GM19023 (cell line): ENCODE measurements at regions not wholly inside any gene's neighbourhood (a gene's known extent, or its start where the extent isn't known, plus 50 kb on each side); places are given as distances from the start of the nearest gene placed in this dataset.
"Not testable (repeated sequence)": the region's sequence is repeated elsewhere in the genome, so short reads cannot be mapped to it uniquely, and the experiment has no call there.

Experiments
- ATAC-seq: cut with Tn5 transposase; IDR thresholded peaks from one replicate; pipeline ENCODE4 v1.9.1; 2021; ENCODE audit warnings: mild to moderate bottlenecking, moderate library complexity; ENCODE audit not compliant: unreplicated experiment

DNA sequence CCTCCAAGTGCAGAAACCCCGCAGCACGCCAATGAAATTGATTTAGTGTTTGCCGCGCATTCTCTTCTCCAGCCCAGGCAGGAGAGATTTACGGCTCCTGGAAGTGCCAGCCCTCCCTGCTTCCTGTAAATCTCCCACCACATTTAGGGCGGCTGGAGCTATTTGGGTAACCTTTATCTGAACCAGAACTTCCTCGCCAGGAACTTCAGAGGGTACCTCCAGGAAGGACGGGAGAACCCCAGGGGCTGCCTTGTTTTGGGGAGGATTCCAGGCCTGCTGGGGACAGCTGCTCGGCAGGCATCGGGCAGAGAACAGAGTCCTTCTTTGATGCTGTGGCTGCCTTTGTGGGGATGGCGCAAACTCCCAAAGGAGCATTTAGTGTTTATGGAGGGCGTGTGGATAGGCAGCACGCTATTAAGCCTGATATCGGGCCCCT, 122.0 kb upstream of the MYCN start:
- ATAC-seq: no peak

DNA sequence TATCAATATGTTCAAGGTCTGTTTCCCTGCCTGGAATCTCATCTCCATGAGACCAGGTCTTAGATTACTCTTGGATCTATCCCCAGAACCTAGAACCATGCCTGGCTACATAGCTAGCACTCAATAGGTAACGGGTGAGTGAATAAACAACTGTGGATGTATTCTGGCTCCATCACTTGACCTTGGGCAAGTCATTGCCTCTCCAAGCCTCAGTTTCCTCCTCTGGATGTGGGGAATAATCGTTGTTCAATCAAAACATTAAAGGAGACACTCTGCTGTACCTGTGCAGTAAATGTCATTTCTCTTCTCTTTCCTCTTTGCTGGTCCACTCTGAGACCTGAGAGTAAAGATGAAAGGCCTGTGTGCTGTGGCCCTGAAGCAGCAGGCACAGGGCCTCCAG, 121.5 kb upstream of the MYCN start:
- ATAC-seq: no peak

DNA sequence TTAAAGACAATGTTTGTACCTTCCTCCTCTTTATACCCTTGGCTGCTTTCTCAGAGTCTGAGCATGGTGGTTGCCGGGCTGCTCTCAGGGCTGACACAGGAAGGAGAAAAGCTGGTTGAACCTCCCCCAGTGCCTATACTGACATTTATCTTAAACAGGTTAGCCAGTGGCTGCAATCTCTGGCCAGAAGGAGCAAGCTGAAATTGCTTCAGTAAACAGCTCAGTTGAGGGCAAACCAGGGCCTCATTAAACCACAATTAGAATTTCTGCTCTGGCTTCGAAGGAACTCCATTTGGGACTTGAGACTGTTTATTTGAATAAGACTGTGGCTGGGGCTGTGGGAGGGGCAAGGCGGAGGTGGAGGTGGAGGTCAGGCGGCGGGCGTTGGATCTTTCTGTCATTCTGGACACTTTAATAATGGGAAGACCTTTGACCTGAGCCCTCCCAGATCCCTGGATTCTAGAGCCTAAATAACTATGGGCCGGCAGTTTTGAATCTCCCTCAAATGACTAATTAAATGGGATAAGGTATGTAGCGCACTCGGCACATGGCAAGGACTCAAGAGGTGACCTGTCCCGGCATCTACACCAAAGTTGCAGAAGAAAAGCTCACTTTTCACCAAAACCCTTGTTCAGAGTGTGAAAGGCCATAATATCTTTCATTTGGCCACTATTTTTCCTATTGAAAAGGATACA, 120.6 kb upstream of the MYCN start:
- ATAC-seq: no peak

DNA sequence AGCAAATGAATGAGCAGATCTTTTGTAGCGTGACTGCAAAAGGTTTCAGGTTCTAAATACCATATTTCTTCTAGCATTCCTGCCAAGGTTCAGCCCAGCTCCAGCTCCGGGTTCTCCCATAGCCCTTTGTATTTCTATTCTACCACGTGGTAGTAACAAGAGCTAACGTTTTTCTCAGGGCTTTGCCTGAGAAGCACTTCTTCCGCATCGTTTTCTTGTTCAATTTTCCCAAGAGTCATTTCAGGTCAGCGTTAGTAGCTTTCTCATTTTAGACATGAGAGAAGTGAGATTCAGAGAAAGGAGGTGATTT, 120.1 kb upstream of the MYCN start:
- no peak for ATAC-seq

DNA sequence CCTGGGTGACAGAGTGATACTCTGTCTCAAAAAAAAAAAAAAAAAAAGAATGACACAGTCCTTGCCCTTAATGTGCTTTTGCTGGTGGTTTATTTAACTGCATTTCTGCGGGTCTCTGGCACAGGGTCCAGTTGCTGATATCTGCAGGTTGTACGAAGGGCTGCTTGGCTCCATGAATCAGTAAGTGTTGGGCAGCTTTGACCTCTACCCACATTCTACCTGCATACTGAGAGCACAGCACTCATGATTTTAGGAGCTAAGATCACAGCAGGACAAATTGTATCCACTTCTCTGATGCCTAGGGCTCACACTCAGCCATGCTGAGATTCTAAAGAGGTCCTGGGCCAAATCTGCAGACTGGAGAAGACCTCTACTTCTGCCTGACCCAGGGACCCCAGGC, 119.4 kb upstream of the MYCN start:
- ATAC-seq: no peak

DNA sequence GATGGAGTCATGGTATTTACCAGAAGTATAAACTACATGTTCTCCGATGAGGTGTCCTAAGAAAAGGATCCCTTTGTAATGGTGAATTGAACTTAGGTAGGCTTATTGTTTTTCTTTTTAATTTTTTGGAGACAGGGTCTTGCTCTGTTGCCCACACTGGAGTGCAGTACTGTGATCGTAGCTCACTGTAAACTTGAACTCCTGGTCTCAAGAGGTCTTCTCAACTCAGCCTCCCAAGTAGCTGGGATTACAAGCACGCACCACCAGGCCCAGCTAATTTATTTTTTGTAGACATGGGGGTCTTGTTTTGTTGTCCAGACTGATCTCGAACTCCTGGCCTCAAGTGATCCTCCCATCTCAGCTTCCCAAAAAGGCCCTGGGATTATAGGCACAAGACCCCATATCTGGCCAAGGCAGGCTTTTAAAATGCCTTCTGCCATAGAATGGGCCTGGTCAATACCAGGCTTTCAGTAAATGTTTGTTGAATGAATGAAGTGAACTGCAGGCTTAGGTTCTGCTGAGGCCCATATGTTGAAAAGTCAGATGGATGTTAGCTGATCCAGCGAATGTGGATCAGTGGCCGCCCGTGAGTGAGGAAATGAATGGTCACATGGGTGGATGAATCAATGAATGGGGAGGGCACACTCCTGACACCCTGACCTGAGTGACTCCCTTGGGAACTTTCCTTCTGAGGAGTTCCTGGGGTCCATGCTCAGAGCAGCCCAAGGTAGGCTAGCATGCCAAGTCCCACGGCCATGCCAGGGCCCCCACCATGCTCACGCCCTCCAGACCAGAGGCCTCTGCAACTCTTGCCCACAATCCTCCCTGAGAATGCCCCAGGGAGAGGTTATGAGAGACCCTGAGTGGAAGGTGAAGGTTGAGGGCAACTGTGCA, 118.0 kb upstream of the MYCN start:
- no peak for ATAC-seq

DNA sequence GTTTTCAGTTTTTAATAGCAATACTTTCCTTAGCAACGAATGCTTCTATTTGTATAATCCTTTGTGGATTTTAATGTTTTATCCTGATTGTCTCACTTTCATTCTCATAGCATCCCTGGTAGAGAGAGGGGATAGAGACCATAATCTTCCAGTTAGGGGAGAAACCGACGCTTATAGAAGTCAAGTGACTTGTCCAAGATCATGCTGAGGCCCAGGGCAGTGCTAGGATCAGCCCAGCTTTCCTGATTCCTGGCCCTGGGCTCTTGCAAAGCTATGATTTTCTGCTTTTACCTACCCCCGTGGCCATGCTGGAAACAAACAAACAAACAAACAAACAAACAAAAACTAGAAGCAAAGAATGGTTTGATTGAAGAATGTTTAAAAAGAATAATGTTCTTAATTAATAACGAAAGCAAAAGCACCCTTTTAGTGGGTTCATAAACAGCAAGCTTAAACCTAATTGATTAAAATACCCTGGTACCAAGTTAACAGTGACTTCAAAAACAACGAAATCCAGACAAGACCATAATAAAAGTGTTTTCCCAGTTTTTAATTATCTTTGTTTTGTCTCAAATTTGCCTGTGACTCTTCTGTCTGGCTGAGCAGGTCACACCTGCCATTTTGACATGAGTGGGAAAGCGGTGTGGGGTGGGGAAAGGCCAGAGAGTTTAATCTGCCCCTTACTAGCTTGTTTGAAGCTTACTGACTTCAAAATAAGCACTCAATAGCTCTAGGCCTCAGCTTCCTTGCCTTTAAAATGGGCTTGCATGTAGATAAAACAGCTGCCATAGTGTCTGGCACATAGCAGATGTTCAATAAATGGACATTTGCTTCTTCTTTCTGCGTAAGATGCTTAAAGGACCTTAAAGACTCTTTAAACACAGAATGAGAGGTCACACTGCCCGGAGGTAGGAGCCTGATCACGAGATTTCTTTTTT, 116.6 kb upstream of the MYCN start:
- ATAC-seq: no peak

DNA sequence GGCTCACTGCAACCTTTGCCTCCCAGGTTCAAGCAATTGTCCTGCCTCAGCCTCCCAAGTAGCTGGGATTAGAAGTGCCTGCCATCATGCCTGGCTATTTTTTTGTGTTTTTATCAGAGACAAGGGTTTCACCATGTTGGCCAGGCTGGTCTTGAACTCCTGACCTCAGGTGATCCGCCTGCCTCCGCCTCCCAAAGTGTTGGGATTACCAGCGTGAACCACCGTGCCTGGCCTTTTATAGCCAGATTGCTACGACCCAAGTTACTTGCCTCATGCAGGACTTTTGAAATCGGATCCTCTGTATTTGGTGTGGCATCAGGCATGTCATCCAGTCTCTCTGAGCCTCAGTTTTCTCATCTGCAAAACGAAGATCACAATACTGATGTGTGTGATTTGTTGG, 115.9 kb upstream of the MYCN start:
- ATAC-seq: not testable (repeated sequence)

DNA sequence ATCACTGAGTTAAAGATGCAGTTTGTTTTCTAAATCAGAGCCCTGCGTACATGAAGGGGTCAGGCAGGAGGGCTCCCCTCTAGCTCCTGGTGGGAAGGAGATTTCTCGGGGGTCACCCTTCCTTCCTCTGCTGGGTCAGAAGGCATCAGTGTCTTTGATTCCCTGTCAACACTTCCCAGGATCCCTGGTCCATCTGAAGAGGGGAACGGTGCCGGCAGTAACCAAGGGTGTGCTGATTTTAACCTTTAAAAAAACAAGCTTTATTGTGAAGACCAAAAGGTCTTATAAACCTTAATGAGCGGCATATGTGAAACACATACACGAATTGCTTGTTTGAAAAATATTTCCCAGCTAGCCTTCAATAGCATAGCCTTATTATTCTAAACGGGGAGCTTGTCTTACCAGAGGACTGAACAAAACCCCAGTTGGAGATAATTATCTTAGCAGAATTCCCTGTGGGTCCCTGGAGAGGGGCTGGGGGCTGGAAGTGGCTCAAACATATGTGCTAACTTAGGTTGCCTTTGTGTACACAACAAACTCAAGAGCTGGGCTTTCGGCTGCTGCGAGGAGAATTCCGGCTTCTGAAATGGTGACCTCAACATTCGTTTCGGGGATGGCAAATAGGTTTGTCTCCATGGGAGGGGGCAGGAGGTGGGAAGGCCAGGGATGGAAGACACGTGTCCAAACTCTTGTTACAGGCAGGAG, 114.9 kb upstream of the MYCN start:
- ATAC-seq: no peak

DNA sequence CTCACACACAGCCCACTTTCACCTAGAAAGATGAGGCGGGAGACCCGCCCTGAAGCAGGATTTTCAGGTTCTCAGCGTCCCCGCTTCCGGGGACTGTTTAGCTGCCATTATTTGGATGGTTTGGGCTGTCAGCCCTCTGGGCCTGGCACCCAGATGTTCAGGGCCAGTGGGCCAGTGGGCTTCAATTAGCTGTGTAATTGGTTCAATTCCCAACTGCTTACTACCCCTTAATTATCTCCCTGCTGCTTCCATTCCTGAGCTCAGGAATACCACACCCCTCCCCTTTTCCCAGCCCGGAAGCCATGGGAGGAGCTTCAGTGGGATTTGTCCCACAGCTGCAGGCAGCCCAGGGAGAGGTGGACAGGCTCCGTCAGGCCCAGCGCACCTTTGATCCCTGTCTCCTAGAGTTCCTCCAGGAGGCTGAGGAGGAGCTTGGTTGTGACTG, 114.1 kb upstream of the MYCN start:
- ATAC-seq: no peak

DNA sequence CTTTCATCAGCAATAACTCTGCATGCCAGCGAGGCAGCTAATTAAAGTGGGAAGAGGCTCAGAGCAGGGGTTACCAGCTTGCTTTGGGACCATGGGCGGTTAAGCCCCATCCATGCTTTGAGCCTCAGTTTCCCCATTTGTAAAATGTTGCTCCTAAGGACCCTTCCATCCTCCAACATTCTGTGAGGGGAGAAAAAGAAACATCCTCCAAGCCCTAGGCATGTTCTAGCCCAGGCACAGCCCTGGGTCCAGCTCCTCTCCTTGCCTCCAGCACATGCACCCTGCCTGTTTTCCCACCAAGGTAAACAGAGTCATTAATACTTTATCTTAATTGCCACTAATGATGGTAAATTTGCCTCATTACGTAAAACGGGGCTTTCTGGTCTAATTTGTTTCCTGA, 113.3 kb upstream of the MYCN start:
- no peak for ATAC-seq

DNA sequence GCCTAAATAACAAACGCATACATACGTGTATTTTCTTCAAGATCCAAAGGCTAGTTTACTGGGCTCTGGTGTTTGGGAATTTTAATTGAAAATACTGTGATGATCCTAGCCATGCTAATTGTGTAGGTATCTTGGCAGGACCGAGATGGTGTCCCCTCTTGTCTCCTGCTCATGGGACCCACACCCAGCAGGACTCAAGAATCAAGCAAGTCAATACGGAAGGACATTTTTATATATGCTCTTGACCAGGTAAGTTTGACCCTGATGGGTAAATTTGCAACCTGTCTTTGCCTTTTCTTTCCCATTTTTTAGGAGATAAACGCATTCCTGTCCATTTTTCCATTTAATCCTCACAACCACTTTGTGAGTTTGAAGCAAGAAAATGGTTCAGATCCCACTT, 111.8 kb upstream of the MYCN start:
- no peak for ATAC-seq

DNA sequence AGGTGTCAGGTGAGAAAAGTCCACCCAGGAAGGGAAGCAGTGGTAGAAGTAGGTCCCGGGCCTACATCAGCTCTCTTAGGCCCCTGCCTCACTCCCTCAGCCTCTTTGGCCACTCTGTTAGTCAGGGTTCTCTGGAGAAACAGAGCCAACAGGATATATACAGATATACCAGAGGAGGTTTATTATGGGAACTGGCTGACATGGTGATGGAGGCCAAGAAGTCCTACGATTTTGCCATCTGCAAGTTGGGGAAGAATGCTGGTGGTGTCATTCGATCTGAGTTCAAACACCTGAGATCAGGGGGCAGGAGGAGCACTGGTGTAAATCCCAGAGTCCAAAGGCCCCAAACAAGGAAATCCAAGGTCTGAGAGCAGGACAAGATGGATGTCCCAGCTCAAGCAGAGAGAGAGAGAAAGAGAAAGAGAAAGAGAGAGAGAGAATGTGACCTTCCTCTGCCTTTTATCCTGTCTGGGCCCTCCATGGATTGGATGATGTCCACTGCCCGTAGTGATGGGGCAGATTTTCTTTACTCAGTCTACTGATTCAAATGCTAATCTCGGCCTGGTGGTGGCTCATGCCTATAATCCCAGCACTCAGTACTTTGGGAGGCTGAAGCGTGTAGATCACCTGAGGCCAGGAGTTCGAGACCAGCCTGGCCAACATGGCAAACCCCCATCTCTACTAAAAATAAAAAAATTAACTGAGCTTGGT, 111.1 kb upstream of the MYCN start:
- ATAC-seq: no peak

DNA sequence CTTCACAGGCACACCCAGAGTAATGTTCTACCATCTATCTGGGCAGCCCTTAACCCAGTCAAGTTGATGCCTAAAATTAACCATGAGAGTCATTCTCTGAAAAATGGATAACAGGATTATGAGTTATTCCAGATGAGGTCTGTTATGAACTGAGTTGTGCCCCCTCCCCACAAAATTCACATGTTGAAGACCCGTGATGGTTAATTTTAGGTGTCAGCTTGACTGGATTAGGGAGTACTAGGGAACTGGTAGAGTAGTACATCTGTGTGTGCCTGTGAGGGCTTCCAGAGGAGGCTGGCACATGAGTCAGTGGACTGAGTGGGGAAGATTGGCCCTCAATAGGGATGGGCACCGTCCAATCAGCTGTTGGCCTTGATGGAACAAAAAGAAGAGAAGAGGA, 110.4 kb upstream of the MYCN start:
- no peak for ATAC-seq

DNA sequence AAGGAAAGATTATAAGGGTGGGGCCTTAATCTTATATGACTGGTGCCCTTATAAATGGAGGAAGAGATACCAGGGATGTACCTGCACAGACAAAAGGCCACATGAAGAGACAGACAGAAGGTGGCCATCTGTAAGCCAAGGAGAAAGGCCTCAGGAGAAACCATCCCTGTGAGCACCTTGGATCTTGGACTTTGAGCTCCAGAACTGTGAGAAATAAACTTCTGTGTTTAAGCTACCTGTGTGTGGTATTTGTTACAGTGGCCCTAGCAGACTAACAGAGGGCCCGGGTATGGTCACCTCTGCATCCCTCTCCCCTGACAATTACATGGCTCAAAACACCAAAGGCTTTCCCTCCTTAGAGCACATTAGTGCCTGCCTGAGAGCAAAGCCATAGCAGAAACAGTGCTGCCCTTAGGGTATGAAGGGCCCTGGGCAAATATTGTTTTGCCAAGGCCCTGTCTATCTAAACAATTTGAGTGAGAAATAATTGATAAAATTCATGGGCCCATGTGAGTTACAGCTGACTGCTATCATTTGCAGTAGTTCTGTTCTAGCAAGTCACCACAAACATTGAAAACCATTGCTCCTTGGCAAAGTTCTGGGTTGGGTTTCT, 109.3 kb upstream of the MYCN start:
- no peak for ATAC-seq

DNA sequence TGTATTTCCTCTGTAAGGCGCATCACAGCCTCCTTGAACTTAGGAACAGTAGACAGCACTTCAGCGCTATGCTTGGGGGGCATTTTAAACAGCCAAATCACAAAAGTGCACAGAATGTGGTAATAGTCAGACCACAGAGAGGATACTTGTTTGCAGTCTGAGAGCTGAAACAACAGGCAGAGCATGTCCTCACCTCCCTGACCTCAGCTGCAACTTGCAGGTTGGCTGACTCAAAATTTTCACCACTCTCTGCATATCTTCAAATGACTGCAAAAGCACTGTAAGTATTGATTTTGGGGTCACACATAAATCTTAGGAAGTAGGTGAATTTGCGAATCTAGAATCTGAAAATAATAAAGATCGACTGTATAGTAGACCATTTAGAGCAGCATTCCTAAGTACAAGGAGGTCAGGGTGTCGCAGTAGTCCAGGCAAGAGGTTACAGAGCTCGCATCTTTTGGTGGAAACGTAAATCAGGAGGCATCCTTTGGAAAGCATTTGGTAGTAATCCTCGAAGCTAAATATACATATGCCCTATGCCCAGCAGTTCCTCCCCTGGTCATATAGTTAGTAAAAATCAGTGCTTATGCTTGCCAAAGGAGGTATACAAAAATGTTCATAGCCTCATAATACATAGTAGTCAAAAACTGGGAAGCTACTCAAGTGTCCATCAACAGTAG, 108.2 kb upstream of the MYCN start:
- ATAC-seq: no peak

DNA sequence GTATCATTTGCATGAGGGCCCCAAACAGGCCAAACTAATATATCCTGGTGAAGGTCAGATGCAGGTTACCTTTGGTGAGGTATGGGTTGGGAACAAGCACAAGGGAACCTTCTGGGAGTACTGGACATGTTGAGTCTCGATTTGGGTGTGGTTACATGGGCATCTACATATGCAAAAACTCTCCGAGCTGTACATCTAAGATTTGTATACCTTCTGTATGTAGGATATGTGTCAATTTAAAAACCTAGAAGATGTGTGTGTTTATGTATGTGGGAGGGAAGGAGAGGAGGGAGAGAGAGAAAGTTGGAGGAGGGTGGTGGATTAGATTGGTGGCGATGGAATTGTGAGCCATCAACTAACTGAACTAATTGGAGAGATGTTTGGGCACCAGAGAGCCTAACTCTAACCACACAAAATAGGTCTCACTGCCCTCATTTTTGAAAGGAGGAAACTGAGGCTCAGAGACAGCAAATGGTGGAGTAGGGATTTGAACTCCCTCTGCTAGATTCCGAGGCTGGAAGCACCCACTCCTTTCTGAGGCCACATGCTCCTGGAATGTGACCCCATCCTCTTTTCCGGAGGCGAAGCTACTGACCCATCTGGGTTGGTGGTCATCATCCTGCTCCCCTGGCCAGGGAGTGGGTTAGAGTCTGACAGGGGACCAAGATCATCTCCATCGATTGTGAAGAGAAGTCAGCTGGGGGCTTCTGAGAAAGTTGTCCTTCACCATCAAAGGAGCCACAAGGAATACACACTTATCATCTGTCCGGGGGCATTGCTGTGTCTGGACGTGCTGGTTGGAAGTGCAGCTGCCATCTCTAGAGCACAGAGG, 107.3 kb upstream of the MYCN start:
- ATAC-seq: no peak

DNA sequence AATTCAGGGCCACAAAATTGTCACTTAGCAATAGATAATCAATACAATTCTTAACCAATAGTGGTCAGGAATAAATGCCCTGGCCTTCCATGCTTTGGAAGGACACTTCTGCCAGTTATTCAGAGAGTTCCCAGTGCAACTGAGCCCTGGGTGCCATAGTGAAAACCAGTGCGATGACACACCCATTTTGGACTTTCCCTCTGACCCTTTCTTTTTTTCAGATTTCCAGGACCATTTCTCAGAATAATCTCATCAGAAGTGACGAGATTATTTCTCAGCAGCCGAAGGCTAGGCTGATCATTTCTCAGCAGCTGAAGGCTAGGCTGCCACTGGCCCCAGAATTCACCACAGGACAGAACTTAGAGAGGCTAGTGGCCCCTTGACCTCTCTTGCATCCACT, 106.6 kb upstream of the MYCN start:
- ATAC-seq: no peak
